Omental fat pad (tissue), 3 donors: ENCODE measurements at regions not wholly inside any gene's neighbourhood (a gene's known extent, or its start where the extent isn't known, plus 50 kb on each side); places are given as distances from the start of the nearest gene placed in this dataset.

Experiments used
- ATAC-seq: fragments of 150-250 bp; one replicate; pipeline ENCODE4 v1.9.1; 2016; ENCODE audit warnings: mild to moderate bottlenecking, moderate library complexity; ENCODE audit not compliant: low FRiP score
- DNase-seq: peaks from one replicate; pipeline ENCODE4 v3.0.0-alpha.2; 2019; ENCODE audit warnings: low spot score
- TF ChIP-seq, protein P1 (sequence below), 3 donors: fragments of 450-650 bp; IDR thresholded peaks; one replicate each; pipeline ENCODE4 v1.5.1; 2016 to 2017; ENCODE audit warnings: antibody characterized with exemption in 3 of 3, mild to moderate bottlenecking in 3 of 3, moderate library complexity in 2 of 3

DNA sequence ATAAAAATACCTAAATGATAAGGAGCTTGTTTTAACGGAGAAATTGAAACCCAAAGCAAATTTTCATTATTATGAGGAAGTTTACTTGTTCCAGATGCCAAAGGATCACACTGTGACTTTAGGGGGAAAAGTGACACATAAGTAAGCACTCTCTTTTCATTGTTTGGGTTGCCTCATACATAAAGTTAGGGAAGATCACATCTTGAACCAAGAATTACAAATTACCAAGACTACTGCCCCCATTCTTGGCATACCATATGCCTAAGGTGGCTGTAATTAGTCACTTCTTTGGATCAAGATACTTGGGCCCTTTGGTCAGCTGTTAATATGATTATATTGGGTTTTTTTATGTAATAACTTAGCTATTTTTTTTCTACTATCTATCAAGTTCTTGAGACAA, 269.0 kb downstream of the COL12A1 start:
- ATAC-seq (no peak), DNase-seq (no peak)
- TF ChIP-seq, protein P1, sequence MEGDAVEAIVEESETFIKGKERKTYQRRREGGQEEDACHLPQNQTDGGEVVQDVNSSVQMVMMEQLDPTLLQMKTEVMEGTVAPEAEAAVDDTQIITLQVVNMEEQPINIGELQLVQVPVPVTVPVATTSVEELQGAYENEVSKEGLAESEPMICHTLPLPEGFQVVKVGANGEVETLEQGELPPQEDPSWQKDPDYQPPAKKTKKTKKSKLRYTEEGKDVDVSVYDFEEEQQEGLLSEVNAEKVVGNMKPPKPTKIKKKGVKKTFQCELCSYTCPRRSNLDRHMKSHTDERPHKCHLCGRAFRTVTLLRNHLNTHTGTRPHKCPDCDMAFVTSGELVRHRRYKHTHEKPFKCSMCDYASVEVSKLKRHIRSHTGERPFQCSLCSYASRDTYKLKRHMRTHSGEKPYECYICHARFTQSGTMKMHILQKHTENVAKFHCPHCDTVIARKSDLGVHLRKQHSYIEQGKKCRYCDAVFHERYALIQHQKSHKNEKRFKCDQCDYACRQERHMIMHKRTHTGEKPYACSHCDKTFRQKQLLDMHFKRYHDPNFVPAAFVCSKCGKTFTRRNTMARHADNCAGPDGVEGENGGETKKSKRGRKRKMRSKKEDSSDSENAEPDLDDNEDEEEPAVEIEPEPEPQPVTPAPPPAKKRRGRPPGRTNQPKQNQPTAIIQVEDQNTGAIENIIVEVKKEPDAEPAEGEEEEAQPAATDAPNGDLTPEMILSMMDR (IDR thresholded peaks at IDR 0.05), result no peak

DNA sequence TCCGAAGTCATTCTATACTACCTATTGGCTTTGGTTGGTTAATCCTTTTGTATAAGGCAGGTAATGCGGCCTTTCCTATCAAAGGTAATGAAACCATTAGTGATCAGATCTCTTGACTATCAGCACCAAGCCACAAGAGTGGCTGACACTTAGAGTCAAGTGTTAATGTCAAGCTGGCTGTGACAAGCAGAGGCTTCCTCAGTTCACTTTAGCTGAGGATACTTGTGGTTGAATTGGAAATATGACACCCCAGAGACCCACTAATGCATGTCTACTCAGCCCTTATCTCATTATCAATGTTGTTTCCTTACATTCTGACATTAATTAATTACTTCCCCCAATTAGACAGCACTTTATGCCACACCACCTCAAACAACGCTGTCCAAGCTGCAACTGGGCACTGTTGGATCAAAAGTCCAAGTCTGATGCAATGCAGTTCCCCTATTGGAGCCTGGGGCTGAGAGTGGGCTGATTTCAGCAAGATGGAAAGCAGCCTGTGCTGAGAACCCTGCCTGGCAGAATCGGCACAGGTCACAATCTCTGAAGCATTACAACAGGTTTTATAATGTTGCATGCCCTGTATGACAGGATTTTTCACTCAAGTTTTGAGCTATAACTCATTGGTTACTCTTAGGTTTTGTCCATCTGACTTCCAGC, 273.5 kb downstream of the COL12A1 start:
- TF ChIP-seq, protein P1 (IDR thresholded peaks at IDR 0.05), result no peak
- ATAC-seq (no peak), DNase-seq (no peak)

DNA sequence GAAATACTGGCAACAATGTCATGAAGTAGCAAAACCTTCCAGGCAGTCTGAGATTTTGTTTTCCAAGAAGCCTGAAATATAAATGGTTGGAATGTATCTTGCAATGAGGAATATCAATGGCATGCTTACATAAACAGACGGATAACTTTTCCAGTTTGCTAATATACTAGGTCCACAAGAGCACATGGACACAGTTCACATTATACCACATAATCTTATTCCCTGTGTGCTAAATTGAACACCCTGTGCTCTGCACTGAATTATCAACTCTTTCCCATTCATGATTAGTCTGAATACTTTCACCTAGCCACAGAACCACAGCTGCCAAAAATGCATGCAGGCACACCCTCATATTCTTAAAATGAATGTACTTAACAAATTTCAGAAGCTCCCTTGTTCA, 274.3 kb downstream of the COL12A1 start:
- DNase-seq (no peak), ATAC-seq (no peak)
- TF ChIP-seq, protein P1 (IDR thresholded peaks at IDR 0.05), result no peak

- ATAC-seq, result no peak
- TF ChIP-seq, protein P1 (IDR thresholded peaks at IDR 0.05), result no peak
- no peak for DNase-seq
These were observed 277.6 kb downstream of the COL12A1 start for GRCh38 chr6:74928203-74928602.

DNA sequence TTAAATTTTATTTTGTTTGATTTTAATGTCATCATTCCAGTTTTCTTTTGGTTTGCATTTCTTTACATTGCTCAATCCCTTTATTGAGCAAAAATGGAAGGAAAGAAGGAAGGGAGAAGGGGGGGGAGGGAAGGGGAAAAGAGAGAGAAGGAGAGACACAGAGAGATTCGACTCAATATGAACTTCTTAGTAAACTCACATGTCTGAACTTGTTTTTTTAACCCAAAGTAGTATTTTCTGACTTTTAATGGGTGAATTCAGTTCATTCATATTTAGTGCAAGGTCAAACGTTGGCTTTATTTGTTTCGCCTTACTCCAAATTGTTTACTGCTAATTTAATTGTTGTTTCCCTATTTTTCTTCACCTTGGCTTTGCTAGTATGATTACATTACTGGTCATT, 278.6 kb downstream of the COL12A1 start:
- DNase-seq, result no peak
- TF ChIP-seq, protein P1 (IDR thresholded peaks at IDR 0.05), result no peak
- ATAC-seq, result no peak

- ATAC-seq (no peak), DNase-seq (no peak)
- TF ChIP-seq, protein P1 (IDR thresholded peaks at IDR 0.05), result no peak
These were observed 280.2 kb downstream of the COL12A1 start for GRCh38 chr6:74925683-74926082.

GRCh38 chr6:74914888-74915287, 291.0 kb downstream of the COL12A1 start:
- TF ChIP-seq, protein P1 (IDR thresholded peaks at IDR 0.05), result no peak
- DNase-seq (no peak), ATAC-seq (no peak)
